A673 (cell line): ENCODE measurements at regions not wholly inside any gene's neighbourhood (a gene's known extent, or its start where the extent isn't known, plus 50 kb on each side); places are given as distances from the start of the nearest gene placed in this dataset.

ENCODE experiments used
- BruUV-seq: library from RNA; stranded (reverse); fragments of 400-500 nt; replicated peaks from 2 replicates; lab custom pipeline; 2021; lab: Mats Ljungman, UMichigan
- CTCF ChIA-PET: fragments of 300-600 bp; sonication (Branson Sonifier 250); formaldehyde crosslinking; loops from one replicate; lab custom pipeline; 2022; ENCODE audit warnings: antibody characterized with exemption; lab: Charles Lee
- POLR2A ChIA-PET: fragments of 300-600 bp; sonication (Branson Sonifier 250); formaldehyde crosslinking; loops from one replicate; lab custom pipeline; 2022; ENCODE audit warnings: antibody characterized with exemption; ENCODE audit not compliant: low non-redundant PET; lab: Charles Lee
- DNase-seq: peaks from one replicate; pipeline ENCODE4 v3.0.0-alpha.2; 2015; ENCODE audit warnings: low spot score
- H3K27ac ChIP-seq: fragments of 200-600 bp; sonication (generic); 2 replicates; pipeline ENCODE4 v1.5.1; 2016; ENCODE audit warnings: mixed run types, low read depth, mild to moderate bottlenecking, mixed read lengths, antibody characterized with exemption, low read length; ENCODE audit not compliant: poor library complexity, severe bottlenecking
- H3K27me3 ChIP-seq: fragments of 200-600 bp; sonication (generic); replicated peaks from 2 replicates; pipeline ENCODE4 v1.6.1; 2017; ENCODE audit warnings: mixed run types, low read depth, mild to moderate bottlenecking, mixed read lengths, antibody characterized with exemption, low read length; ENCODE audit not compliant: insufficient read depth, poor library complexity
- H3K36me3 ChIP-seq: fragments of 200-600 bp; sonication (generic); 2 replicates; pipeline ENCODE4 v1.6.1; 2016; ENCODE audit warnings: mixed run types, mild to moderate bottlenecking, mixed read lengths, antibody characterized with exemption, low read length; ENCODE audit not compliant: insufficient read depth, poor library complexity, severe bottlenecking
- H3K4me1 ChIP-seq: fragments of 200-600 bp; sonication (generic); 2 replicates; pipeline ENCODE4 v1.6.1; 2017; ENCODE audit warnings: mixed run types, mild to moderate bottlenecking, mixed read lengths, antibody characterized with exemption, low read length; ENCODE audit not compliant: insufficient read depth, poor library complexity, severe bottlenecking
- H3K4me3 ChIP-seq: fragments of 200-600 bp; sonication (generic); 2 replicates; pipeline ENCODE4 v1.5.1; 2016; ENCODE audit warnings: low read depth, mixed run types, mild to moderate bottlenecking, mixed read lengths, low read length; ENCODE audit not compliant: poor library complexity, severe bottlenecking
- H3K9me3 ChIP-seq: fragments of 200-600 bp; sonication (generic); 2 replicates; pipeline ENCODE4 v1.6.1; 2016; ENCODE audit warnings: mixed run types, low read depth, mild to moderate bottlenecking, mixed read lengths, antibody characterized with exemption, low read length; ENCODE audit not compliant: poor library complexity, severe bottlenecking
- CTCF ChIP-seq: fragments of 300-800, 200-600 bp; sonication (generic); conservative IDR thresholded peaks from 2 replicates; pipeline ENCODE4 v1.5.1; 2017; ENCODE audit warnings: low read depth, mild to moderate bottlenecking, antibody characterized with exemption, low read length, moderate library complexity, mixed read lengths
- EZH2 ChIP-seq: fragments of 200-600 bp; sonication (generic); IDR thresholded peaks from 2 replicates; pipeline ENCODE4 v1.6.1; 2017; ENCODE audit warnings: borderline replicate concordance, low read depth, mild to moderate bottlenecking, mixed read lengths, antibody characterized with exemption, low read length; ENCODE audit not compliant: poor library complexity, severe bottlenecking
- intact Hi-C: fragments of 100-400 bp; cut with micrococcal nuclease; formaldehyde crosslinking; loops from one replicate; pipeline ENCODE4 v1.10.0; 2022; ENCODE audit not compliant: unreplicated experiment

GRCh38 chr11:119806064-119806915, 77.3 kb upstream of the NECTIN1 start:
- CTCF ChIA-PET, result no interaction called here
- Histone ChIP-seq H3K4me3 (no peak overlapping the region), H3K9me3 (no peaks in the 10 kb centered on the region), H3K27ac (no peak overlapping the region), H3K27me3 (peaks cover 4% of the 10 kb centered on the region), H3K36me3 (no peaks in the 10 kb centered on the region), H3K4me1 (no peaks in the 10 kb centered on the region)
- intact Hi-C loops, result no loop called here
- TF ChIP-seq CTCF (no peak), EZH2 (no peak)
- BruUV-seq, result no TSS peak
- no peak for DNase-seq
- POLR2A ChIA-PET, result no interaction called here

- Histone ChIP-seq H3K27me3 (peaks cover 3% of the 10 kb centered on the region), H3K4me3 (no peak overlapping the region), H3K27ac (no peak overlapping the region), H3K4me1 (no peaks in the 10 kb centered on the region), H3K9me3 (no peaks in the 10 kb centered on the region), H3K36me3 (no peaks in the 10 kb centered on the region)
- no TSS peak for BruUV-seq
- no peak for DNase-seq
- no peak for TF ChIP-seq CTCF
- TF ChIP-seq EZH2, result no peak
- intact Hi-C loops, result no loop called here
- ChIA-PET POLR2A (no interaction called here), CTCF (no interaction called here)
Observed at GRCh38 chr11:119805663-119806062, 76.7 kb upstream of the NECTIN1 start.

- intact Hi-C loops, result no loop called here
- ChIA-PET CTCF (no interaction called here), POLR2A (no interaction called here)
- Histone ChIP-seq H3K27me3 (peaks cover 3% of the 10 kb centered on the region), H3K9me3 (no peaks in the 10 kb centered on the region), H3K4me3 (no peak overlapping the region), H3K27ac (no peak overlapping the region), H3K4me1 (no peaks in the 10 kb centered on the region), H3K36me3 (no peaks in the 10 kb centered on the region)
- DNase-seq, result no peak
- no peak for TF ChIP-seq EZH2
- TF ChIP-seq CTCF, result no peak
- BruUV-seq, result no TSS peak
Observed at GRCh38 chr11:119804698-119805097, 75.7 kb upstream of the NECTIN1 start.
